Coronary artery (tissue), 2 donors: ENCODE measurements at regions not wholly inside any gene's neighbourhood (a gene's known extent, or its start where the extent isn't known, plus 50 kb on each side); places are given as distances from the start of the nearest gene placed in this dataset.

Experiments
- DNase-seq: peaks from one replicate; pipeline ENCODE4 v3.0.0-alpha.2; 2017; ENCODE audit warnings: low spot score
- H3K27ac ChIP-seq, 2 donors: fragments of 200-600 bp; sonication (generic); one replicate each; pipeline ENCODE4 v1.5.1; 2016 to 2019
- H3K4me3 ChIP-seq: fragments of 200-600 bp; sonication (generic); 2 replicates; pipeline ENCODE4 v1.5.1; 2016; ENCODE audit warnings: mild to moderate bottlenecking, moderate library complexity
- TF ChIP-seq, protein P1 (sequence below): fragments of 200-600 bp; sonication (generic); IDR thresholded peaks from one replicate; pipeline ENCODE4 v1.5.1; 2019; ENCODE audit warnings: antibody characterized with exemption

DNA sequence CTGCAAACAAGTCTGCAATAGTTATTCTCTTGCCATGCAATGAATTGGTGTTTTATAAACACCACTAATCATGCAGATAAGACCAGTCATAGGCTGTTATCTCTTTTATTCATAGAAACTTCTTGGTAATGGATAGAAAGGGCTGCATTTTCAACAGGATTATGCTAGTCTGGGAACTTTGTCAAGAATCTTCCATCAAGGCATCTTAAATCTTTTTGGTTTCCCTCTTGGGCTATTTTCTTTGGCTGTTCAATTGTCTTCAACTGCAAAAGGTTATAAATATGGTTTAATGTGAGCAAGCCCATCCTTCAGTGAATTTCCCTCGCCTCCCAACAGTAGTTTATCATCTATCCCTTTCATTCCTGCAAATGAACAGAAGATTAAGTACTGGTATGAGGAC, 59.0 kb upstream of the MINAR1 start:
- H3K27ac ChIP-seq, result no peak overlapping the region
- DNase-seq, result no peak
- H3K4me3 ChIP-seq, result no peak overlapping the region
- TF ChIP-seq, protein P1, sequence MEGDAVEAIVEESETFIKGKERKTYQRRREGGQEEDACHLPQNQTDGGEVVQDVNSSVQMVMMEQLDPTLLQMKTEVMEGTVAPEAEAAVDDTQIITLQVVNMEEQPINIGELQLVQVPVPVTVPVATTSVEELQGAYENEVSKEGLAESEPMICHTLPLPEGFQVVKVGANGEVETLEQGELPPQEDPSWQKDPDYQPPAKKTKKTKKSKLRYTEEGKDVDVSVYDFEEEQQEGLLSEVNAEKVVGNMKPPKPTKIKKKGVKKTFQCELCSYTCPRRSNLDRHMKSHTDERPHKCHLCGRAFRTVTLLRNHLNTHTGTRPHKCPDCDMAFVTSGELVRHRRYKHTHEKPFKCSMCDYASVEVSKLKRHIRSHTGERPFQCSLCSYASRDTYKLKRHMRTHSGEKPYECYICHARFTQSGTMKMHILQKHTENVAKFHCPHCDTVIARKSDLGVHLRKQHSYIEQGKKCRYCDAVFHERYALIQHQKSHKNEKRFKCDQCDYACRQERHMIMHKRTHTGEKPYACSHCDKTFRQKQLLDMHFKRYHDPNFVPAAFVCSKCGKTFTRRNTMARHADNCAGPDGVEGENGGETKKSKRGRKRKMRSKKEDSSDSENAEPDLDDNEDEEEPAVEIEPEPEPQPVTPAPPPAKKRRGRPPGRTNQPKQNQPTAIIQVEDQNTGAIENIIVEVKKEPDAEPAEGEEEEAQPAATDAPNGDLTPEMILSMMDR, result no peak

DNA sequence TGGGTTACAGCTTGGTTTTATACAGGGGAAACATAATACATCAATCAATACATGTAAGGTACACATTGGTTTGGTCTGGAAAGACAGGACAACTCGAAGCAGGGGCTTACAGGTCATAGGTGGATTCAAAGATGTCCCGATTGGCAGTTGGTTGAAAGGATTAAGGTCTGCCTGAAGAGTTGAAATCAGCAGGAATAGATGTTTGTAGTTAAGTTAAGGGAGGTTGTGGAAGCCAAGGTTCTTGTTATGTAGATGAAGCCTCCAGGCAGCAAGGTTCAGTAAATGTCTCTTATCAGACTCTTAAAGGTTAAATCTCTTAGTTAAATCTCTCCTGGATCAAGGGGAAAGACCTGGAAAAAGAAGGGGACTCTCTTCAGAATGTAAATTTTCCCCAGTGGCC, 58.4 kb upstream of the MINAR1 start:
- TF ChIP-seq, protein P1, result no peak
- Histone ChIP-seq H3K4me3 (no peak overlapping the region), H3K27ac (no peak overlapping the region)
- no peak for DNase-seq

DNA sequence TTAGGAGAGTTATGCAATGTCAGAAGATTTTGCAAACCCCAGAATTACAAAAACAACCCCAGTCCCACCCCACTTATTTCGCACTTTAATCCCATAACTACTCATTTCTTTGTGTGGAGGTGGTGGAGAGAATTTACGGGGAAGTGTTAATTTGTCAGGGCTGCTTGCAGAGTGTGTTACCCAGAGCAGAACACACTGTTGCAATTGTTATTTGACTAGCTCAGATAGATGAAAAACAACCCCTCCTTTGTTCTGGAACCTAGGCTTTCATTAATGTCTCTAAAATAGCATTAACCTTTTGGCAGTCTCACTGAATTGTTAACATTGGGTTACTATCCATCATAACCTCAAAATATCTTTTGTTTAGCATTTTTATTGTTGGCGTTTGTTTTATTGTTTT, 55.8 kb upstream of the MINAR1 start:
- no peak for DNase-seq
- Histone ChIP-seq H3K4me3 (no peak overlapping the region), H3K27ac (no peak overlapping the region)
- TF ChIP-seq, protein P1, result no peak

DNA sequence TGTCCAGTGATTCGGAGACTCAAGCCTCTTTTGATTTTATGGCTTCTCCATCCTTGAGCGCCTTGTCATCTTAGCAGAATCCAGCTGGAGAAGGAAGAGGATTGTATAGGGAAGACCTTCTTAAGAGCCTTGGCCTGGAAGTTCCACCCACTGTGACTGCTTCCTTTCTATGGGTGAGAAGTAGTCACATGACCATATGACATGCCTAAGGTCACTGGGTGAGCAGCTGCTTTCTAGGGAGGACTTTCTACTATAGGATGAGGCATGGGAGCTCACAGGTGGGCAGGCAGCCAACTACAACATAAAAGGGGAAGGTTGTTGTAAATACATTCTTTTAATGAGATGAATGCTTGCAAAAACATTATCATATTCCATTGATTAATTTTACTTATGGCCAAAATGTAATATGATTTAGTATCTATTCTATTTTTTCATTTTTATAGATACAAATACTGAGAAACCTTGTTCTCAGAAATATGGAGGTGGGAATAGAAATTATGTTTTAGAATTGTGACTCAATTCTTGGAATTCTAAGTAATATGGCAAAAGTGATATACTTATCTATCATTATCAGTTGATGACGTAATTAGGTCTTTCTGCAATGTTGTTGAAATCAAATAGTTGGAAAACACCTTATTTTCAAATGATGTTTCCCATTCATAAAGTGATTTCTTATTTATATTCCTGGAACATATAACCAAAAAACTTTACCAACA, 53.6 kb upstream of the MINAR1 start:
- TF ChIP-seq, protein P1, result no peak
- Histone ChIP-seq H3K4me3 (no peak overlapping the region), H3K27ac (no peak overlapping the region)
- no peak for DNase-seq

DNA sequence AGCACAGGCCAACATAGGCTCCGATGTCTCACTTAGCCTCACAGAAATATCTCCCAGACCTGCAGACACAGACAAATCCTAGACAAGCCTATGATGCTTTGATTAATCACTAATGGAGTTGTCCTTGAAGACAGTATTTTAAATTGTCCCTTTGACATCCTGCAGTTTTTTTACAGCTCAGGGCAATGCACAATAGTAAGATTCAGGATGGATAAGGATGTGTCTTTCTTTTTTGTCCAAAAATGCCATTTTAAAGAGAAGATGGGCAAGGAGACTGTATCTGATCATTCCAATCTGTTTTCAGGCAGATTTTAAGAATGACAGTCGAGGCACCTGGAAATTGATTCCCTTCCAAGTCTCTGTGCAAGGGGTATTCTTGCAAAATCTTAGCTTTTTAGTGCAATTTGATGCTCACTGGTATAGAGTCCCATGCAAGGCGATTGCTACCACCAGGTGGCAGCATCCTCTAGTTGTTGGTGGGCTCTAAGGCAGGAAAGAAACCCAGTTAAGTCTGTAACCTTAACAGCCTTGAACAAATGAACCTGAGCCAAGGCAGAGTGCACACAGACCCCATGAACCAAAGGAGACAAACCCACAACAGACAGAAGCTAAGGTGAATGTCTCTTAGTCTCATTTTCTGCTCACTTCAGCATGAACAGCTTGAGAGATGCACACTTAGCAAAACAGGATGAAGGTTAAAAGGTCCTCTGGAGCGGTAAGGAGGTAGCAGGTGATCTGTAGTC, 51.2 kb upstream of the MINAR1 start:
- TF ChIP-seq, protein P1, result peak; percentile 62
- Histone ChIP-seq H3K4me3 (no peak overlapping the region), H3K27ac (no peak overlapping the region)
- no peak for DNase-seq

DNA sequence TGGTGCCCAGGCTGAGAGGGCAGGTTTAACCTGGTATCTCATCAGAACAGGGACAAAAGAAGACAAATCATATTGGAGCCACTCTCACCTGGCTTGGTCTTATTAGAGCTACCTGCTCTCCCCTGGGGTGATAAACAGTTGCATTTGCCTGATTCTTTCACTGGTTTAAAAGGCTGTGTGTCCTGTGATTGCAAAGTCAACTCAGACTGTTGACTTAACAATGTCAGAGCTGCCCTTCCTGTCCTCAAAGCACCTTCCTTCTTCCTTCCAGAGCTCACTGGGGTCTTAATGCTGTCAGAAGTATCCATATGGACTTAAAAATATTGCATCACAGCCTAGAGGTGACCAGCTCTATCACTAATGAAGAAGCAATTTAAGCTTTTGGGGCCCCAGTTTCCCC, 50.5 kb upstream of the MINAR1 start:
- H3K4me3 ChIP-seq, result no peak overlapping the region
- no peak for DNase-seq
- TF ChIP-seq, protein P1, result no peak
- H3K27ac ChIP-seq, result no peak overlapping the region
